Adrenal gland (tissue), 5 donors: ENCODE measurements at regions not wholly inside any gene's neighbourhood (a gene's known extent, or its start where the extent isn't known, plus 50 kb on each side); places are given as distances from the start of the nearest gene placed in this dataset.

Experiments used
- CTCF ChIP-seq, 6 experiments: fragments of 450-650 bp in 4 of 6; fragments of 200-600 bp in 2 of 6; sonication (generic) in 1 of 6; IDR thresholded peaks; 1 replicate in 5 of 6; 2 replicates in 1 of 6; pipeline versions ENCODE4 v1.5.1 to v1.8.0; 2016 to 2021; ENCODE audit warnings: antibody characterized with exemption in 6 of 6, mild to moderate bottlenecking in 2 of 6, moderate library complexity in 1 of 6
- POLR2A ChIP-seq, 2 donors: fragments of 450-650 bp; IDR thresholded peaks; one replicate each; pipeline ENCODE4 v1.6.1; 2017; ENCODE audit warnings: antibody characterized with exemption in 2 of 2, mild to moderate bottlenecking in 2 of 2, moderate library complexity in 1 of 2
- donor health status: DM: no; HTN: no; CAD: no.

- TF ChIP-seq CTCF (IDR thresholded peaks at IDR 0.05) (no peak), POLR2A (IDR thresholded peaks at IDR 0.05) (no peak)
Observed at GRCh38 chr7:132002343-132002968, 446.0 kb upstream of the PODXL start.
